IMR-90 (cell line): ENCODE measurements at regions not wholly inside any gene's neighbourhood (a gene's known extent, or its start where the extent isn't known, plus 50 kb on each side); places are given as distances from the start of the nearest gene placed in this dataset.
A peak's percentile ranks its signal among the peaks of the same experiment; 100 is the strongest.

Source experiments
- ATAC-seq: fragments of 200-7000 bp; cut with Tn5 transposase; 2 replicates; pipeline ENCODE4 v1.9.1; 2020; ENCODE audit warnings: low read depth, mild to moderate bottlenecking, moderate library complexity
- BruUV-seq: library from RNA; stranded (reverse); fragments of 400-500 nt; replicated peaks from 2 replicates; lab custom pipeline; 2021; lab: Mats Ljungman, UMichigan
- CTCF ChIA-PET: fragments of 300-600 bp; formaldehyde crosslinking; extraction: SDS; loops from one replicate; lab custom pipeline; 2021; ENCODE audit warnings: antibody characterized with exemption; lab: Yijun Ruan, JAX
- POLR2A ChIA-PET: fragments of 300-600 bp; sonication (Branson Sonifier 250); formaldehyde crosslinking; loops from one replicate; lab custom pipeline; 2022; ENCODE audit warnings: antibody characterized with exemption; ENCODE audit not compliant: unreplicated experiment; lab: Charles Lee
- DNase-seq: peaks from one replicate; pipeline ENCODE4 v3.0.0; 2013
- H2AFZ ChIP-seq: replicated peaks from 2 replicates; pipeline ENCODE3; 2013; ENCODE audit warnings: low read length, mild to moderate bottlenecking; ENCODE audit not compliant: poor library complexity
- H2AK5ac ChIP-seq: 2 replicates; pipeline ENCODE4 v1.6.1; 2013; ENCODE audit warnings: low read depth, low read length, inconsistent platforms
- H2AK9ac ChIP-seq: replicated peaks from 2 replicates; pipeline ENCODE3; 2013; ENCODE audit warnings: mild to moderate bottlenecking, low read depth, low read length, moderate library complexity; ENCODE audit not compliant: poor library complexity
- H2BK120ac ChIP-seq: 2 replicates; pipeline ENCODE4 v1.6.1; 2013; ENCODE audit warnings: low read depth, low read length, inconsistent platforms
- H2BK15ac ChIP-seq: 3 replicates; pipeline ENCODE4 v1.6.1; 2013; ENCODE audit warnings: low read depth, low read length, inconsistent platforms
- H2BK20ac ChIP-seq: 2 replicates; pipeline ENCODE4 v1.6.1; 2013; ENCODE audit warnings: low read depth, mild to moderate bottlenecking, inconsistent platforms, low read length, moderate library complexity
- H2BK5ac ChIP-seq: 2 replicates; pipeline ENCODE4 v1.6.1; 2013; ENCODE audit warnings: mild to moderate bottlenecking, low read depth, low read length, inconsistent platforms; ENCODE audit not compliant: poor library complexity, severe bottlenecking
- H3K14ac ChIP-seq: replicated peaks from 2 replicates; pipeline ENCODE4 v1.6.1; 2013; ENCODE audit warnings: low read depth, low read length, inconsistent platforms
- H3K18ac ChIP-seq: 2 replicates; pipeline ENCODE4 v1.6.1; 2013; ENCODE audit warnings: low read depth, low read length, control low read depth
- H3K23ac ChIP-seq: 2 replicates; pipeline ENCODE4 v1.6.1; 2013; ENCODE audit warnings: low read depth, low read length, inconsistent platforms
- H3K27ac ChIP-seq: 2 replicates; pipeline ENCODE4 v1.5.1; 2013; ENCODE audit warnings: mild to moderate bottlenecking, control low read depth, low read length; ENCODE audit not compliant: insufficient read depth
- H3K27me3 ChIP-seq: 2 replicates; pipeline ENCODE4 v1.6.1; 2013; ENCODE audit warnings: low read length; ENCODE audit not compliant: control insufficient read depth, insufficient read depth
- H3K36me3 ChIP-seq: 2 replicates; pipeline ENCODE4 v1.6.1; 2013; ENCODE audit warnings: low read length, mixed read lengths; ENCODE audit not compliant: control insufficient read depth, insufficient read depth
- H3K4ac ChIP-seq: 2 replicates; pipeline ENCODE4 v1.6.1; 2013; ENCODE audit warnings: low read depth, low read length, inconsistent platforms
- H3K4me1 ChIP-seq: 2 replicates; pipeline ENCODE4 v1.6.1; 2013; ENCODE audit warnings: low read length, mixed read lengths; ENCODE audit not compliant: control insufficient read depth, insufficient read depth
- H3K4me2 ChIP-seq: 2 replicates; pipeline ENCODE4 v1.6.1; 2013; ENCODE audit warnings: low read depth, mild to moderate bottlenecking, control low read depth, low read length, moderate library complexity
- H3K4me3 ChIP-seq: 2 replicates; pipeline ENCODE4 v1.5.1; 2013; ENCODE audit warnings: low read depth, mild to moderate bottlenecking, control low read depth, low read length, moderate library complexity; ENCODE audit not compliant: insufficient read depth
- H3K56ac ChIP-seq: 2 replicates; pipeline ENCODE4 v1.6.1; 2013; ENCODE audit warnings: low read length, inconsistent platforms; ENCODE audit not compliant: insufficient read depth; ENCODE audit errors: extremely low read depth
- H3K79me1 ChIP-seq, 2 experiments: 2 replicates each; pipeline ENCODE4 v1.6.1; 2013; ENCODE audit warnings: low read length in 2 of 2, inconsistent platforms in 1 of 2, low read depth in 1 of 2
- H3K9ac ChIP-seq: 2 replicates; pipeline ENCODE4 v1.6.1; 2013; ENCODE audit warnings: low read depth, low read length, control low read depth
- H3K9me1 ChIP-seq: 2 replicates; pipeline ENCODE4 v1.6.1; 2013; ENCODE audit warnings: low read length, inconsistent platforms; ENCODE audit not compliant: insufficient read depth
- H3K9me3 ChIP-seq: 2 replicates; pipeline ENCODE4 v1.6.1; 2013; ENCODE audit warnings: low read length; ENCODE audit not compliant: control insufficient read depth, insufficient read depth
- H4K20me1 ChIP-seq: 2 replicates; pipeline ENCODE4 v1.6.1; 2013; ENCODE audit warnings: low read length, inconsistent platforms; ENCODE audit not compliant: insufficient read depth
- H4K5ac ChIP-seq: 2 replicates; pipeline ENCODE4 v1.6.1; 2013; ENCODE audit warnings: mild to moderate bottlenecking, low read depth, low read length, control low read depth
- H4K8ac ChIP-seq, 2 experiments: 2 replicates each; pipeline ENCODE4 v1.6.1; 2013; ENCODE audit warnings: low read depth in 2 of 2, low read length in 2 of 2, control low read depth in 1 of 2, inconsistent platforms in 1 of 2
- H4K91ac ChIP-seq: 2 replicates; pipeline ENCODE4 v1.6.1; 2013; ENCODE audit warnings: low read depth, low read length, inconsistent platforms; ENCODE audit not compliant: insufficient read depth
- BHLHE40 ChIP-seq: fragments of 150-350 bp; IDR thresholded peaks from 2 replicates; pipeline ENCODE4 v1.6.1; 2016; ENCODE audit warnings: mild to moderate bottlenecking, low read depth, low read length
- CEBPB ChIP-seq: IDR thresholded peaks from 2 replicates; pipeline ENCODE4 v1.6.1; 2012; ENCODE audit warnings: low read depth, low read length, improper control_type of control experiment
- CHD1 ChIP-seq: IDR thresholded peaks from 2 replicates; pipeline ENCODE4 v1.6.1; 2012; ENCODE audit warnings: low read depth, low read length, improper control_type of control experiment
- CTCF ChIP-seq: conservative IDR thresholded peaks from 2 replicates; pipeline ENCODE4 v1.5.1; 2012; ENCODE audit warnings: mild to moderate bottlenecking, low read depth, low read length, improper control_type of control experiment
- FOS ChIP-seq: fragments of 150-350 bp; IDR thresholded peaks from 2 replicates; pipeline ENCODE4 v1.6.1; 2016; ENCODE audit warnings: low read depth, low read length
- MAFK ChIP-seq: IDR thresholded peaks from 2 replicates; pipeline ENCODE4 v1.6.1; 2012; ENCODE audit warnings: low read depth, low read length, improper control_type of control experiment
- MAZ ChIP-seq: IDR thresholded peaks from 2 replicates; pipeline ENCODE4 v1.6.1; 2012; ENCODE audit warnings: low read depth, mild to moderate bottlenecking, low read length, improper control_type of control experiment, moderate library complexity, borderline replicate concordance
- MXI1 ChIP-seq: IDR thresholded peaks from 2 replicates; pipeline ENCODE4 v1.6.1; 2012; ENCODE audit warnings: low read depth, mild to moderate bottlenecking, low read length, moderate library complexity, borderline replicate concordance
- NFE2L2 ChIP-seq: fragments of 150-350 bp; IDR thresholded peaks from 2 replicates; pipeline ENCODE4 v1.6.1; 2016; ENCODE audit warnings: low read depth, mild to moderate bottlenecking, low read length
- POLR2A ChIP-seq: IDR thresholded peaks from 2 replicates; pipeline ENCODE4 v1.6.1; 2012; ENCODE audit warnings: mild to moderate bottlenecking, low read depth, low read length
- RAD21 ChIP-seq: IDR thresholded peaks from 2 replicates; pipeline ENCODE4 v1.6.1; 2012; ENCODE audit warnings: low read length, improper control_type of control experiment
- RCOR1 ChIP-seq: IDR thresholded peaks from 2 replicates; pipeline ENCODE4 v1.6.1; 2012; ENCODE audit warnings: mild to moderate bottlenecking, low read length, improper control_type of control experiment; ENCODE audit not compliant: insufficient replicate concordance
- RFX5 ChIP-seq: IDR thresholded peaks from 2 replicates; pipeline ENCODE4 v1.8.0; 2012; ENCODE audit warnings: low read depth, mild to moderate bottlenecking, low read length, moderate library complexity
- SMC3 ChIP-seq: fragments of 150-350 bp; IDR thresholded peaks from 2 replicates; pipeline ENCODE4 v1.6.1; 2016; ENCODE audit warnings: low read depth, mild to moderate bottlenecking, antibody characterized with exemption, low read length, moderate library complexity
- WGBS, 2 experiments: methylation state at CpG; one replicate each; pipeline versions ENCODE4 v1.1.5 to v1.1.7; 2013; ENCODE audit warnings: missing lambda C conversion rate in 2 of 2; ENCODE audit not compliant: insufficient read length in 1 of 2; ENCODE audit errors: extremely low coverage in 2 of 2; 5-methylcytosine and 5-hydroxymethylcytosine counted together
- dilution Hi-C: fragments of 300-500 bp; cut with HindIII; formaldehyde crosslinking; loops from one replicate; pipeline ENCODE4 v1.14.3; 2018; ENCODE audit warnings: low sequenced_read_pairs; ENCODE audit not compliant: unreplicated experiment
- in situ Hi-C: fragments of 300-500 bp; cut with MboI; formaldehyde crosslinking; loops from 3 replicates; pipeline ENCODE4 v1.14.3; 2019; ENCODE audit warnings: low sequenced_read_pairs, inconsistent platforms, mixed read lengths
- intact Hi-C: fragments of 100-400 bp; cut with micrococcal nuclease; formaldehyde crosslinking; loops from 2 replicates; pipeline ENCODE4 v1.10.0; 2022
- TF ChIP-seq, protein P1 (sequence below): fragments of 150-350 bp; IDR thresholded peaks from 2 replicates; pipeline ENCODE4 v1.6.1; 2016; ENCODE audit warnings: low read depth, mild to moderate bottlenecking, low read length, moderate library complexity, borderline replicate concordance

DNA sequence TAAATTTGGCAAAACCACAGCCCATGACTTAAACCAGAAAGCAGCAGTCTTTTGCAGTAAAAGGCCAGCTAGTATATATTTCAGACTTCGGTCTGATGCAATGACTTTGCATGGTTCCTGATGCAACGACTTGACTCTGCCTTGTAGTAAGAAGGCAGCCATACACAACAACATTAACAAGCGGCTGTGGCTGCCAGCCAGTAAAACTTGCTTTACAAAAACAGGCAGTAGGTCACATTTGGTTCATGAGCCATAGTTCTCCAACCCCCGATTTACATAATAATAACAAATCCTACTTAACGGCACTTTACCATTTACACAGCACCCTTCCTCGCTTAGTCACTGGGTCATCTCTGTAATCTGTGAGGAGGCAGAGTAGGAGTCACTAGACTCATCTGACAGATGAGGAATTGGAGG, 410.3 kb downstream of the LRATD1 start:
- Histone ChIP-seq H2BK20ac (peak overlapping the region; percentile 93), H4K8ac (peak overlapping the region; percentile 20 to 57; a peak in 2 of 4 replicates), H2AK5ac (no peak overlapping the region), H3K27ac (peak overlapping the region; percentile 99), H2BK5ac (peak overlapping the region; percentile 66), H2AK9ac (no peak overlapping the region), H3K4me1 (peaks cover 16% of the 10 kb centered on the region), H3K79me1 (no peaks in the 10 kb centered on the region), H3K14ac (0 out of 2 replicates have a peak overlapping the region, but pooled peaks have one; percentile 34), H2BK15ac (peak overlapping the region; percentile 27; the same call in 1 of the 3 replicates), H2BK120ac (peak overlapping the region; percentile 89), H3K27me3 (no peaks in the 10 kb centered on the region), H4K91ac (peak overlapping the region; percentile 86), H4K20me1 (no peaks in the 10 kb centered on the region), H3K4me3 (no peak overlapping the region), H3K36me3 (no peaks in the 10 kb centered on the region), H3K9ac (no peak overlapping the region), H3K4ac (peak overlapping the region; percentile 84), H3K9me3 (no peaks in the 10 kb centered on the region), H2AFZ (peak overlapping the region; percentile 6), H3K4me2 (peak overlapping the region; percentile 57), H3K18ac (no peak overlapping the region; the same call in 1 of the 2 replicates), H3K9me1 (peaks cover 10% of the 10 kb centered on the region), H3K23ac (0 out of 2 replicates have a peak overlapping the region, but pooled peaks have one; percentile 58), H3K56ac (peak overlapping the region; percentile 45; the same call in 1 of the 2 replicates), H4K5ac (peak overlapping the region; percentile 70; the same call in 1 of the 2 replicates)
- dilution Hi-C loops (no loop called here), intact Hi-C loops (loop anchor here (5.0 to 10.0 kb wide), 4 partner anchors 124 to 544 kb away; partner anchors contain the start of genes LRATD1 and NBAS), in situ Hi-C loops (loop anchor here (25.0 kb wide), 1 partner anchor 544 kb away; the partner anchor contains the start of gene DDX1)
- peak; percentile 87 for ATAC-seq
- 0% methylated on average over 1 of the region's 6 CpGs; no CpG with 5 or more reads in 1 of the 2 experiments for WGBS, 2 experiments
- peak; percentile 98 for DNase-seq
- ChIA-PET POLR2A (interaction anchor here (0.5 kb wide), 1 partner anchor 1884 kb away, joined by 4 read pairs; no protein-coding TSS in a partner anchor), CTCF (interaction anchor here (0.6 kb wide), 1 partner anchor 535 kb away, joined by 3 read pairs; no protein-coding TSS in a partner anchor)
- BruUV-seq, result no TSS peak
- TF ChIP-seq NFE2L2 (peak; percentile 7; the same call in 1 of the 2 replicates), BHLHE40 (peak; percentile 57; the same call in 1 of the 2 replicates), CTCF (no peak), RFX5 (peak; percentile 62), RCOR1 (no peak), SMC3 (no peak), CHD1 (no peak), MAZ (peak; percentile 26; the same call in 1 of the 2 replicates), MAFK (no peak), POLR2A (no peak), FOS (peak; percentile 72), CEBPB (peak; percentile 97), MXI1 (no peak), RAD21 (no peak)
- TF ChIP-seq, protein P1, sequence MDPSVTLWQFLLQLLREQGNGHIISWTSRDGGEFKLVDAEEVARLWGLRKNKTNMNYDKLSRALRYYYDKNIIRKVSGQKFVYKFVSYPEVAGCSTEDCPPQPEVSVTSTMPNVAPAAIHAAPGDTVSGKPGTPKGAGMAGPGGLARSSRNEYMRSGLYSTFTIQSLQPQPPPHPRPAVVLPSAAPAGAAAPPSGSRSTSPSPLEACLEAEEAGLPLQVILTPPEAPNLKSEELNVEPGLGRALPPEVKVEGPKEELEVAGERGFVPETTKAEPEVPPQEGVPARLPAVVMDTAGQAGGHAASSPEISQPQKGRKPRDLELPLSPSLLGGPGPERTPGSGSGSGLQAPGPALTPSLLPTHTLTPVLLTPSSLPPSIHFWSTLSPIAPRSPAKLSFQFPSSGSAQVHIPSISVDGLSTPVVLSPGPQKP, result no peak
